H1 (cell line): ENCODE measurements at regions not wholly inside any gene's neighbourhood (a gene's known extent, or its start where the extent isn't known, plus 50 kb on each side); places are given as distances from the start of the nearest gene placed in this dataset.

ENCODE experiments used
- BACH1 ChIP-seq: IDR thresholded peaks from 2 replicates; pipeline ENCODE4 v1.6.1; 2012; ENCODE audit warnings: low read length, improper control_type of control experiment
- CBX5 ChIP-seq: fragments of 300-800, 300-1000 bp; sonication (generic); IDR thresholded peaks from 2 replicates; pipeline ENCODE4 v1.7.1; 2016; ENCODE audit warnings: antibody characterized with exemption, low read length, low read depth
- HDAC6 ChIP-seq: IDR thresholded peaks from one replicate; pipeline ENCODE4 v1.7.1; 2012; ENCODE audit warnings: low read depth, mild to moderate bottlenecking, inconsistent platforms, low read length, moderate library complexity
- TEAD4 ChIP-seq: IDR thresholded peaks from 2 replicates; pipeline ENCODE4 v1.6.1; 2012; ENCODE audit warnings: low read depth, low read length, inconsistent platforms, mixed read lengths

- no peak for TF ChIP-seq TEAD4
- no peak for TF ChIP-seq CBX5
- TF ChIP-seq BACH1, result no peak
- TF ChIP-seq HDAC6, result no peak
Observed at GRCh38 chr4:112942997-112943396, 106.5 kb upstream of the ANK2 start (continued).
